ENCODE measurements at regions not wholly inside any gene's neighbourhood (a gene's known extent, or its start where the extent isn't known, plus 50 kb on each side); places are given as distances from the start of the nearest gene placed in this dataset.
"Not testable (repeated sequence)": the region's sequence is repeated elsewhere in the genome, so short reads cannot be mapped to it uniquely, and the experiment has no call there.

DNA sequence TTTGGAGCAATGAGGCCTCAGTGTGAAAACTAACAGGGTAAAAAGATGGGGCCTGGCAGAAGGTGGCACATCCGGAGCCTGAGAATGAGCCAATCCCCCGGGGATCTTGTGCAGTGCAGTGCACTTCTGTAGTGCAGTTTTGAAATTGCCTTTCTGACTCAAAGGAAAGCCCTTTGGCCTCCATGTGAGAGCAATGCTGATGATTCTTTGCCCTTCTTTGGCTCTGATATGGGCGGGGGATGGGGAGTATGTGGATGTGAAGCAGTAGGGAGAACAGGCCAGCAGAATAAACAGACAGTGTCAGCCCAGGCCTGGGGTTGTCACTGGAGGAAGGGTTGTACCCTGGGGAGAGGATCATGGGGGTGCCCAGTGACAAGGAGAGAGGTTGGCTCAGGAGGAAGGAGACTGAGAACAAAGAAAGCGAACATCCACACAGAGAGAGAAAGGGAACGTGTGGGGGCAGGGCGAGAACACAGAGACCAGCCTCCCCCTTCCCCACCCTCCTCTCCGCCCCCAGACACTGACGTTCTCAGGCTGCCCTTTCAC lies 351.2 kb downstream of the CDC5L start:
- intact Hi-C loops (cut with DNase I), result no loop called here
- ATAC-seq, result peak; percentile 49
- H3K27ac ChIP-seq, result no peak overlapping the region
- no peaks in the 10 kb centered on the region for H3K9me3 ChIP-seq
- no peak overlapping the region for H3K4me3 ChIP-seq
- TF ChIP-seq CTCF (IDR thresholded peaks at IDR 0.05), result no peak
- H3K27me3 ChIP-seq, result no peaks in the 10 kb centered on the region
- no peaks in the 10 kb centered on the region for H3K36me3 ChIP-seq
- no peak for DNase-seq
- peaks cover 0 to 3% of the 10 kb centered on the region in 2 donors for H3K4me1 ChIP-seq

GRCh38 chr6:44739181-44739580 lies 351.7 kb downstream of the CDC5L start:
- TF ChIP-seq CTCF (IDR thresholded peaks at IDR 0.05), result no peak
- ATAC-seq (peak; percentile 15), DNase-seq (no peak)
- Histone ChIP-seq H3K36me3 (no peaks in the 10 kb centered on the region), H3K9me3 (no peaks in the 10 kb centered on the region), H3K4me3 (no peak overlapping the region), H3K4me1 (no peaks in the 10 kb centered on the region), H3K27me3 (no peaks in the 10 kb centered on the region), H3K27ac (no peak overlapping the region)
- intact Hi-C loops (cut with DNase I), result no loop called here

GRCh38 chr6:44740566-44741120 lies 353.1 kb downstream of the CDC5L start:
- H3K9me3 ChIP-seq, result no peaks in the 10 kb centered on the region
- H3K4me1 ChIP-seq, result no peaks in the 10 kb centered on the region
- intact Hi-C loops (cut with DNase I), result no loop called here
- ATAC-seq, result no peak
- H3K4me3 ChIP-seq, result no peak overlapping the region
- no peak for DNase-seq
- H3K27ac ChIP-seq, result no peak overlapping the region
- H3K27me3 ChIP-seq, result no peaks in the 10 kb centered on the region
- TF ChIP-seq CTCF (IDR thresholded peaks at IDR 0.05), result no peak
- no peaks in the 10 kb centered on the region for H3K36me3 ChIP-seq

- H3K9me3 ChIP-seq, result no peaks in the 10 kb centered on the region
- H3K27ac ChIP-seq, result no peak overlapping the region
- intact Hi-C loops (cut with DNase I), result no loop called here
- H3K36me3 ChIP-seq, result no peaks in the 10 kb centered on the region
- DNase-seq, result no peak
- H3K4me3 ChIP-seq, result no peak overlapping the region
- H3K4me1 ChIP-seq, result no peaks in the 10 kb centered on the region
- no peak for ATAC-seq
- no peak for TF ChIP-seq CTCF (IDR thresholded peaks at IDR 0.05)
- no peaks in the 10 kb centered on the region for H3K27me3 ChIP-seq
Observed at GRCh38 chr6:44742201-44742600, 354.7 kb downstream of the CDC5L start.

DNA sequence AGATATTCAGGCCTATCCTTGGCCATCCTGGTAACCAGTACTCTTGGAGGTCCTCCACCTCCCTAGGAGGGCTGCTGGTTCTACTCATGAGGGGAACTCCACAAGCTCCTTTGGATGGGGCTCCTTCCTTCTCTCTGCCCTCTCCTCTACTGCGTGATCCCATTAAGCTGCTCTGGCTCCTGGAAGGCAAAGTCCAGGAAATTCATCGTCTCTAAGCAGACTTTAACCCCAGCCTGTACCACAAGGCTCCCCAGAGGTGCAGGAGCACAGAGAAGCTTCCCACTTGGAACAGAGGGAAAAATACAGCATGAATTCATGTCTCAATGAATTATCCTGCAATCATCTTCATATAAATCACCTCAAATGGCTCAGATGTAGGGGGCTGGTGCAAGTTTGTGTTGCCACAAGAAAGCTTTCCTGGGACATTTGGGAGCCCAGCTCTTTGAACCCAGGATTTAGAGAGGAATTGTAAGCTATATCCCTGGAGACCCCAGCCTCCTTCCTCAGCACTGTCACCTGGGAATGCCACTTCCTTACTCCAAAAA lies 355.4 kb downstream of the CDC5L start:
- Histone ChIP-seq H3K27ac (no peak overlapping the region), H3K4me1 (no peaks in the 10 kb centered on the region), H3K4me3 (no peak overlapping the region), H3K36me3 (no peaks in the 10 kb centered on the region), H3K9me3 (no peaks in the 10 kb centered on the region), H3K27me3 (no peaks in the 10 kb centered on the region)
- no peak for ATAC-seq
- no peak for DNase-seq
- no peak for TF ChIP-seq CTCF (IDR thresholded peaks at IDR 0.05)
- intact Hi-C loops (cut with DNase I), result no loop called here

DNA sequence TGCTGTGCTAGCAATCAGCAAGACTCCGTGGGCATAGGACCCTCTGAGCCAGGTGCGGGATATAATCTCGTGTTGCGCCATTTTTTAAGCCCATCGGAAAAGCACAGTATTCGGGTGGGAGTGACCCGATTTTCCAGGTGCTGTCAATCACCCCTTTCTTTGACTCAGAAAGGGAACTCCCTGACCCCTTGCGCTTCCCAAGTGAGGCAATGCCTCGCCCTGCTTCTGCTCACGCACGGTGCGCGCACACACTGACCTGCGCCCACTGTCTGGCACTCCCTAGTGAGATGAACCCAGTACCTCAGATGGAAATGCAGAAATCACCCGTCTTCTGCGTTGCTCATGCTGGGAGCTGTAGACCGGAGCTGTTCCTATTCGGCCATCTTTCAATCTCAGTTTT lies 372.6 kb downstream of the CDC5L start:
- ATAC-seq; H3K27me3 ChIP-seq; H3K27ac ChIP-seq; H3K4me3 ChIP-seq; intact Hi-C loops (cut with DNase I); DNase-seq; H3K36me3 ChIP-seq; H3K4me1 ChIP-seq: not testable (repeated sequence)
- H3K9me3 ChIP-seq, result peaks cover 5 to 35% of the 10 kb centered on the region in 2 donors
